Bone marrow (tissue), 2 donors: ENCODE measurements at regions not wholly inside any gene's neighbourhood (a gene's known extent, or its start where the extent isn't known, plus 50 kb on each side); places are given as distances from the start of the nearest gene placed in this dataset.

Experiments
- DNase-seq, 2 donors: peaks; one replicate each; lab custom pipeline; 2025; lab: John Stamatoyannopoulos, UW

GRCh38 chr1:185645686-185646085 lies 88.5 kb upstream of the HMCN1 start:
- DNase-seq: no peak

GRCh38 chr1:185645162-185645640 lies 89.0 kb upstream of the HMCN1 start:
- no peak for DNase-seq

GRCh38 chr1:185644531-185644930 lies 89.7 kb upstream of the HMCN1 start:
- no peak for DNase-seq

DNA sequence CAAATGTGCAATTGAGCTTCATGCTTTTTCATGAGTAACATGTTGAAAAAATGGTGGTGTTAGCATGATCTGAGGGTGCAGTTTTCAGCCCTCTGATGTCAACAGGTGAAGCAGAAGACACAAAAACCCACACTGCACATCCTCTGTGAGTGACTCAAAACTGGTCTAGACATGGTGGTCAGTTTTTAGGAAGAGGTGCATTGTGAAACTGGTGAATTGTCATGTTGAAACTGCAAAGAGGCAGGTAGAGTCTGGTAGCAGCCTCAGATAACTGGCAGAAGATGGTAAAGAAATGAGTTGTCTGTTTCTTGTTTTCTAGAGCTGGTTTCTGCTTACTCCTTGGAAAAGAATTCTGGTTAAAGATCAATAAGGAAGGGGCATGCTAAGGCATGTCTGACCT lies 97.3 kb upstream of the HMCN1 start:
- DNase-seq: no peak

DNA sequence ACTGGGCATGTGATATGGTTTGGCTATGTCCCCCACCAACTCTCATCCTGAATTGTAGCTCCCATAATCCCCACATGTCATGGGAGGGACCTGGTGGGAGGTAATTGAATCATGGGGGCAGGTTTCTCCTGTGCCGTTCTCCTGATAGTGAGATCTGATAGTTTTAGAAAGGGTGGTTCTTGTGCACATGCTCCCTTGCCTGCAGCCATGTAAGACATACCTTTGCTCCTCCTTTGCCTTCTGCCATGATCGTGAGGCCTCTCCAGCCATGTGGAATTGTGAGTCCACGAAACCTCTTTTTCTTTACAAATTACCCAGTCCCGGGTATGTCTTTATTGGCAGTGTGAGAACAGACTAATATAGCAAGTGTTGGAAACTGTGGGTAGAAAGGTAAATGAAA lies 99.5 kb upstream of the HMCN1 start:
- DNase-seq: no peak

DNA sequence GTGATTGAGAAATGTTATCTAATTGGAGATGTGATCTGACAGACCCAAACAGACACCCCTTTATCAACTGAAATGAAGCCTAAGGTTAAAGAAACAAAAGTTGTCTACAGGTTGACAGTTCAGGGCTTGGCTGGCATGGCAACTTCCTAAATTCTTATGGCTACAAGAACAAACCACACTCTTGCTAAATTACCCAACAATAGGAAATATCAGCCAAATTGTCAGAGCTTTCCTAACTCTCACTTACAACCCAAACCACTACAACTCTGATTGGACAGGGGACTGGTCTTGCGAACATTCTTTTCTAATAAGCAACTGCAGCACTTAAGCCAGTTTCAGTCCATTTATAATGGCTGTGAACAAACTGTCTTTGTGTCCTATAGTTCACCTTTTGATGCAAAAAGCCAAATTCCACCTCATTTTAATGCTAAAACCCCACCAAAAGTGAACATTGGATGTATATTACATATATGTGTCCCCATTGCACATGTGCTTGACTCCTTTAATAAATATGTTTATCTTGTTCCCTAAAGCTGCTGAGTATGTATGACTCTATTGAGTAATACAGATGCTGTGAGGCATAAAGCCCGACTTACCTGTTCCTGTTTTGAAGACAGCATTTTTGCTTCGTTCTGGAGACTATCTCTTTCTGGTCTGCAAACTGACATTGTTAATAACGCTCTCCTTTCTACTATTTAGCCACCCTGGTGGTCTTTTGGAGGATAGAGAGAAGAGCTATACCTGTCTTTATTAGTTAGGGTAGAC lies 101.3 kb upstream of the HMCN1 start:
- DNase-seq: no peak

- no peak for DNase-seq
Measured at GRCh38 chr1:185631843-185632242, 102.3 kb upstream of the HMCN1 start.

DNA sequence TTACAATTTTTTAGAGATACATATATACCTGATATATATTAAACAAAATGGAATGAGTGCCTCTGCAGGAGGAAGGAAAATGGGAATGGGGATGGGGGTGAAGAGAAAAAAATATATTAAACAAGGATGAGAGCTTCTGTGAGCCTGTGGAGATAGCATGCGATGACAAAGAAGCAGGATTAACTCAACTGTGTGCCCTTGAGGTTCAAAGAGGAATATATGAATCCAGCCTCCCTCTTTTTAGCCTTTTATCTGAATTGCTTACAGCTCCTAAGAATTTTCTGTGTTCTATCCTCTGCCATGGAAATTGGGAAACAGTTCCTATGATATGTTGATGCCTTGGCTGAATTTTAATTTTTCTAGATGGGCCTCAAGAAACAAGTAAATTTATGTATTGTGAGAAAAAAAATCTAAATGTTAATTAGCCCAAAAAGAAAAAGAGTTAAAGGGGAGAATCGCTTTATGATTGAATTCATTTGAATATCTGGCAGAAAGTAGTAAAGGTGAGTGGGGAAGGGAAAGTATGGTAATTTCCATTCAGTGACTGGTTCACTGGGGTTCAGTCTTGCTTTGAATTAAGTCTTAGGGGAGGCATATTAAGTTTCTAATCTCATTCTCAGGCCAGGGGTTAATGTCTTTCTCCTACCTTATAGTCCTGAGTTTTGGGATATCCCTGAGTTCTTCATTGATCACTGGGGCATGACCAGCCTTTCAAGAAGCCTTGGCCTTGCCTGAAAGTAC lies 106.3 kb upstream of the HMCN1 start:
- DNase-seq: no peak

GRCh38 chr1:185627171-185627570 lies 107.0 kb upstream of the HMCN1 start:
- DNase-seq: no peak

DNA sequence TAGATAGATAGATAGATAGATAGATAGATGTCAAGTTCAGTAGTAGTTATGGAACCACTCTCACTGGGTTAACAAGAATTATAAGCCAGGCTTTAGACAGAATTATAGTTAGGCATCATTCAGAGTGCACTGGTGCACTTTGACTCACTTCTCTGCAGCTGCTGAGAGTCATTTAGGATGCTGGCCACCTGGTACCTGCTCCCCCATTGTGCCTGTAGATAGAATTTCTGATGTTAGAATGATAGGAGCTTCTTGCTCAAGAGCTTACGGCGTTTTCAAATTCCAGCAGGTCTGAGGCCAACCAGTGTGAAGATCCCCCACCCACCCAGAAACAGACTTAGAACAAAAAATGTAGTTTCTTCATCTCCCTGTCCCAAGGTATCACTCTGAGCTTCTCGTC lies 107.8 kb upstream of the HMCN1 start:
- no peak for DNase-seq

DNA sequence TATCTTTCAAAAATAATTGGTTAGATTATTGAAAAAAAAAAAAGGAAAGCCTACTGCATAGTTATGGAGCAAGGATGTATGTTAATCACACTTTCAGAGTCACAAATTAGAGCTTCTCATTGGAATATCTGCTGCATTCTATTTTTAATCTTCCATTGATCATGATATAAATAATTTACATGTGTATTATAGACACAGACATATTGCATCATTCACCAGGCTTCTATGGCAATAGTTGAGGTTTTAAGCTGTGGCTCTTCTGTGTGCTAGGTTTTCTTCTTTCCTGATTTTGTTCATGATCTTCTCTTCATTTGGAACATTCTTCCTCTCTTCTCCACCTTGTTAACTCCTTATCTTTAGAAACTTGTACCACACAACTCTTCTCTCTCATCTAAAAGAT lies 123.2 kb upstream of the HMCN1 start:
- no peak for DNase-seq

- no peak for DNase-seq
Measured at GRCh38 chr1:185608177-185608576, 126.0 kb upstream of the HMCN1 start.

DNA sequence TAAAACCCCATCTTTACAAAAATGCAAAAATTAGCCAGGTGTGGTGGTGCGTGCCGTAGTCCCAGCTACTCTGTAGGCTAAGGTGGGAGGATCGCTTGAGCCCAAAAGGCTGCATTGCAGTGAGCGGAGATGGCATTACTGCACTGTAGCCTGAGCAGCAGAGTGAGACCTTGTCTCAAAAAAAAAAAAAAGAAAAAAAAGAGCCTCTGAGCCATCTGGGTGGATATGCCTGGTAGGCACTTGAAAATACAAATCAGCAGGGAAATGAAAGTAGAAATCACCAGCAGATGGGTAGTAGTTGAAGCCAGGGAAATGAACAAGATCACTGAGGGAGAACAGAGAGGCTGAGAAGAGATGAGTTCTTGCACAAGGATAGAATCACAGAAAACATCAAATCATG lies 131.0 kb upstream of the HMCN1 start:
- no peak for DNase-seq

- DNase-seq: no peak
Measured at GRCh38 chr1:185601189-185601588, 133.0 kb upstream of the HMCN1 start.

GRCh38 chr1:185600641-185601040 lies 133.6 kb upstream of the HMCN1 start:
- no peak for DNase-seq

GRCh38 chr1:185598332-185598731 lies 135.9 kb upstream of the HMCN1 start:
- DNase-seq: no peak

DNA sequence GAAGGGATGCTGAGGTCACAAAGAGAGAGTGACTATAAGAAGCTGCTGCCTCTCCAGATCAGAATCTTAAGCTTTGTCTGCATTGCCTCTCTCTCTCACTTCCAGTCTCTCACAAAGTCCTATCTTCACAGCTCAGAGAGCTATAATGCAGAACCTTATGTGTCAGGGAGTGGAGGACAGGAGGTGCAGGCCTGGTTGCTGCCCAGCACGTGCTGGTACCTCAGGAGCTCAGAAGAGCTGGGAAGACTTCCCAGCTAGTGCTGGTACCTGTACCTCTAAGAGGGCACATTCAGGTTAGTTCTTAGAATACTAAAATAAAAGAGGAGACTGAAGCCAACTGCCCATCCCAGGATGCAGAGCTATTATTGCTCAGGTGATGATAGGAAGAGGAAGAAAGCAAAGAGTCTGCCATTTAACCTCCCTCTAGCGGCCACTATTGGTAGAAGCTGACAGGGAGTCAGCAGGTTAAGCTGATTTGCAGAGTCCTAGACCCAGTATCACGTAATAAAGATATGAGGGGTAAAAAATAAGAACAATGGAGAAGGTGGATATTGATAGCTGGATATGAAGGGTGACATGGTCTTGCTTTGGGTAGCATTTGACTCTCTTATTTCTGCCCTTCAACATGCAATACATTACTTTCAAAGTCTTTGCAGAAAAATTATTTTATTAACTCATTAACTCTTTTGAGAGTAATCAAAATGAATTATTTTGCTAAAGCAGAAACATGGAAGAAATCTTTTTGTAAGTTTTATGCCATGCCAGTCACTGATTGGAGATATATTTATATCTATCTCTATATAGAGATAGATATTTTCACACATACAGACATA lies 138.1 kb upstream of the HMCN1 start:
- DNase-seq: peak in 1 of 2 donors; percentile 1

DNA sequence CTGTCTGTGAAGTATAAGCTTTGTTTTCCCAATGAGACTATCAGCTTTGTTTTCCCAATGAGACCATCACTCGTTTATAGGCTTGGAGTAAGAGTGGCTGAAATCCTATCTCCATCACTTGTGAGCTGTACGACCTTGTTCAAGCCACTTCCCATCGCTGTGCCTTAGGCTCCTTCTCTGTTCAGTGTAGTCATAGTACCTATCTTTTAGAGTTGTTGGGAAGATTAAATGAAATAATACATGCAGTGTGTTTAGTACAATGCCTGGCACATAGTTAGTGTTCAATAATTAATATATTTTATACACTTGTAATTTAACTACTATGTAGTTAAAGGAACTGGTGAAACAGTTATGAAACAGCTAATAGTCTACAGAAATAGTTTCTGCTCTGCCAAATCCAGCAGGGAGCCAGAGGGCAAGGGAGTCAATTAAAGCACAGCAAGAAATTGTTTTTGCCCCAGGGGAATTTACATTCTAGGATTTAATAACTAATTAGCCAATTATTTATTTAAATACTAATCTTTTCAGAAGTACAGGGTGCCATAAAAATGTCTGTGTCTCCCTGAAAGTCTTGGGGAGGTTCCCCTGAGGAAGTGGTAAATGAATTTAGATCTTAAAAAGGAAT lies 139.3 kb upstream of the HMCN1 start:
- DNase-seq: no peak

- no peak for DNase-seq
Measured at GRCh38 chr1:185593271-185593670, 140.9 kb upstream of the HMCN1 start.

DNA sequence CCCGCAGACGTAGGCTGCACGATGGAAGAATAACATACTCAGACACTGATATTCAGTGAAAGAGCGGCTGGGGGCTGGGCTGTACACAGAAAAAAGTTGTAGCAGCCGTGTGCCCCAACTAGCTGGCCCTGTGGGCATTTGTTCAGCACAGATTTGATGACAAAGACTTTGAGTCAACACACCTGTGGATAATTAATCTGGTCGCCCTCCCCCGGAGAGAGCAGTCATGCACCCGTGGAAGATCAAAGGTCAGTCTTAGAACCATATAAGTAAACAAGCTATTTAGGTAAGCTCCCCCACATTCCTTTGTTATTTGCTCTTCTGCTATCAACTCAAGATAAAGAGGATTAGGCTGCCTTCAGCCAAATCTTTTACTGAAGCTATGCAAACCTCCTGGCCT lies 148.4 kb upstream of the HMCN1 start:
- DNase-seq: no peak

DNA sequence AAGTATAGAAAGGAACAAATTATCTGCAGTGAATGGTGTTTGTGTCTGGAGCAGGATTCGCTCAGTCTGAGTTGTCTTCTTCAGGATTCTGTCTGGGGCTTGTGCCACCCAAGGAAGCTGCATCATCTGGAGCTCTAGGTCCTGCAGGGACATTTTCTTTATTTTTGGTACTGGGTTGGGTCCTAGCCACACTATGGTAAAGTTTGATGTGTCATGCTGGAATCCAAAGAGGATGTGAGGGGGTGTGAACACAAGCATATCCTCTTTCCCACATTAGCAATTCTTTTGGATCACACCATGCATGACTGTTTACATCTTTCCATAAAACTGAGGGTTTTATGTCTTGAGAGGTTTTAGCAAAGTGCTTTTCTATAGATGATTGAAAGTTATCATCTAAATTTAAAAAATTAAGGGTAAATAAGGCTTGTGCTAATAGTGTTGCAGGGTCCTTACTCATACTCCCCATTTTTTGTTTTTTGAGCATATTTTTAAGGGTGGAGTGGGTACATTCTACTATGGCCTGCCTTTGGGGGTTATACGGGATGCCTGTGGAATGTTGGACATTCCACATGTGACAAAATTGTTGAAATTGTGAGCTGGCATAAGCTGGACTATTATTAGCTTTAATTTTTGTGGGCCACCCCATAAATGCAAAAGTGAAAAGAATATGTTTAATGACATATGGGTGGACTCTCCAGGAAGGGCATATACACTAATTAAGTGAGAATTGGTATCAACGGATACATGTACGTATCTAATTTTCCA lies 152.0 kb upstream of the HMCN1 start:
- DNase-seq: no peak
